Heart left ventricle (tissue), 16 donors: ENCODE measurements at regions not wholly inside any gene's neighbourhood (a gene's known extent, or its start where the extent isn't known, plus 50 kb on each side); places are given as distances from the start of the nearest gene placed in this dataset.

Experiments
- ATAC-seq, 4 donors: fragments of 200-7000 bp; cut with Tn5 transposase; one replicate each; pipeline ENCODE4 v1.9.1; 2020 to 2022; ENCODE audit warnings: moderate library complexity in 4 of 4, mild to moderate bottlenecking in 3 of 4, moderate number of reproducible peaks in 1 of 4
- DNase-seq, 5 donors: peaks; one replicate each; pipeline ENCODE4 v3.0.0-alpha.2; 2020
- H3K27ac ChIP-seq, 12 donors: fragments of 200-600 bp; sonication (generic) in 4 of 12; one replicate each; pipeline versions ENCODE4 v1.5.0 to v1.8.0; 2016 to 2022; ENCODE audit warnings: mild to moderate bottlenecking in 2 of 12
- H3K27me3 ChIP-seq, 9 donors: fragments of 200-600 bp; sonication (generic) in 2 of 9; one replicate each; pipeline versions ENCODE4 v1.5.1 to v1.8.0; 2016 to 2022; ENCODE audit warnings: mild to moderate bottlenecking in 3 of 9
- H3K36me3 ChIP-seq, 9 donors: fragments of 200-600 bp; sonication (generic) in 2 of 9; one replicate each; pipeline versions ENCODE4 v1.5.0 to v1.8.0; 2018 to 2022; ENCODE audit warnings: mild to moderate bottlenecking in 2 of 9
- H3K4me1 ChIP-seq, 12 donors: fragments of 200-600 bp; sonication (generic) in 4 of 12; one replicate each; pipeline versions ENCODE4 v1.5.0 to v1.8.0; 2016 to 2022; ENCODE audit warnings: mild to moderate bottlenecking in 3 of 12
- H3K4me3 ChIP-seq, 12 donors: fragments of 200-600 bp; sonication (generic) in 4 of 12; one replicate each; pipeline versions ENCODE4 v1.5.0 to v1.8.0; 2017 to 2022; ENCODE audit warnings: mild to moderate bottlenecking in 9 of 12, moderate library complexity in 4 of 12
- H3K9me3 ChIP-seq, 12 donors: fragments of 200-600 bp; sonication (generic) in 4 of 12; one replicate each; pipeline versions ENCODE4 v1.5.0 to v1.8.0; 2016 to 2022; ENCODE audit warnings: mild to moderate bottlenecking in 1 of 12
- POLR2A ChIP-seq, 2 donors: fragments of 450-650 bp; IDR thresholded peaks; one replicate each; pipeline ENCODE4 v1.6.1; 2017; ENCODE audit warnings: antibody characterized with exemption in 2 of 2, mild to moderate bottlenecking in 2 of 2, moderate library complexity in 2 of 2
- WGBS, 4 donors: extraction: QIAGEN DNeasy Blood & Tissue Kit in 2 of 4; methylation state at CpG; one replicate each; pipeline versions ENCODE4 v1.1.5 to v1.1.7; 2013 to 2018; 5-methylcytosine and 5-hydroxymethylcytosine counted together
- intact Hi-C, 10 donors: fragments of 100-400 bp; cut with DNase I; formaldehyde crosslinking; loops; one replicate each; pipeline versions ENCODE4 v1.11.1 to v1.14.2; 2022
- TF ChIP-seq, protein P1 (sequence below), 12 donors: fragments of 200-600 bp; sonication (generic) in 4 of 12; IDR thresholded peaks; one replicate each; pipeline versions ENCODE4 v1.5.0 to v1.8.0; 2018 to 2022; ENCODE audit warnings: antibody characterized with exemption in 12 of 12, mild to moderate bottlenecking in 5 of 12
- donor health status: ischemic (EF 13 %, LVEDD 7.1; RV severe dilation, severe dysfunction).
- donor health status: healthy with polysubstance abuse.
- donor health status: DM: no; HTN: yes; CAD: no.
- donor health status: DM: no; HTN: no; CAD: no.
- donor health status: ischemic (EF 25% LVEDD 6.9; RV normal size, moderate dysfunction).
- donor health status: ischemic (EF 25% LVEDD 5.7; RV mildly dilated, moderate dysfunction).
- donor health status: healthy.
- donor health status: DM: yes; HTN: yes; CAD: no.
- donor health status: ischemic (EF 35%, LVEDD 5.7; RV mildly dilated, moderate dysfunction).
- donor health status: nonischemic (EF 11% LVEDD 7.7; RV severe dilation, severe dysfunction).
- donor health status: DM: yes; HTN: yes; CAD: no.
- donor health status: PGD.
- donor health status: ischemic (EF 29% LVEDD 5.4; RV normal size, mild dysfunction).
- donor health status: nonischemic (EF 23%, LVEDD 6.1; RV moderate dilation, normal function).

GRCh38 chrX:39767446-39767845, 330.3 kb downstream of the BCOR start:
- H3K4me1 ChIP-seq, result peaks cover 0 to 18% (median 6%) of the 10 kb centered on the region in 12 donors
- intact Hi-C loops, result no loop called here
- WGBS, 4 donors, result 61 to 82% (median 65%) methylated on average over 9 of the region's 9 CpGs
- H3K9me3 ChIP-seq, result no peaks in the 10 kb centered on the region
- peak overlapping the region in 1 of 12 donors; percentile 26 for H3K27ac ChIP-seq
- no peak for TF ChIP-seq POLR2A (IDR thresholded peaks at IDR 0.05)
- TF ChIP-seq, protein P1, sequence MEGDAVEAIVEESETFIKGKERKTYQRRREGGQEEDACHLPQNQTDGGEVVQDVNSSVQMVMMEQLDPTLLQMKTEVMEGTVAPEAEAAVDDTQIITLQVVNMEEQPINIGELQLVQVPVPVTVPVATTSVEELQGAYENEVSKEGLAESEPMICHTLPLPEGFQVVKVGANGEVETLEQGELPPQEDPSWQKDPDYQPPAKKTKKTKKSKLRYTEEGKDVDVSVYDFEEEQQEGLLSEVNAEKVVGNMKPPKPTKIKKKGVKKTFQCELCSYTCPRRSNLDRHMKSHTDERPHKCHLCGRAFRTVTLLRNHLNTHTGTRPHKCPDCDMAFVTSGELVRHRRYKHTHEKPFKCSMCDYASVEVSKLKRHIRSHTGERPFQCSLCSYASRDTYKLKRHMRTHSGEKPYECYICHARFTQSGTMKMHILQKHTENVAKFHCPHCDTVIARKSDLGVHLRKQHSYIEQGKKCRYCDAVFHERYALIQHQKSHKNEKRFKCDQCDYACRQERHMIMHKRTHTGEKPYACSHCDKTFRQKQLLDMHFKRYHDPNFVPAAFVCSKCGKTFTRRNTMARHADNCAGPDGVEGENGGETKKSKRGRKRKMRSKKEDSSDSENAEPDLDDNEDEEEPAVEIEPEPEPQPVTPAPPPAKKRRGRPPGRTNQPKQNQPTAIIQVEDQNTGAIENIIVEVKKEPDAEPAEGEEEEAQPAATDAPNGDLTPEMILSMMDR (IDR thresholded peaks at IDR 0.05), result no peak
- peaks cover 0 to 11% (median 0%) of the 10 kb centered on the region in 9 donors for H3K27me3 ChIP-seq
- no peaks in the 10 kb centered on the region for H3K36me3 ChIP-seq
- H3K4me3 ChIP-seq, result no peak overlapping the region
- ATAC-seq (peak in 2 of 4 donors; percentile 41 to 44), DNase-seq (no peak)

GRCh38 chrX:39769748-39770147, 328.0 kb downstream of the BCOR start:
- TF ChIP-seq POLR2A (IDR thresholded peaks at IDR 0.05), result no peak
- TF ChIP-seq, protein P1 (IDR thresholded peaks at IDR 0.05), result no peak
- H3K36me3 ChIP-seq, result no peaks in the 10 kb centered on the region
- H3K27me3 ChIP-seq, result peaks cover 0 to 14% (median 0%) of the 10 kb centered on the region in 9 donors
- no peak overlapping the region for H3K4me3 ChIP-seq
- H3K9me3 ChIP-seq, result no peaks in the 10 kb centered on the region
- DNase-seq, result no peak
- WGBS, 4 donors, result 84 to 96% (median 91%) methylated on average over 7 of the region's 7 CpGs
- no peak overlapping the region for H3K27ac ChIP-seq
- intact Hi-C loops, result no loop called here
- no peak for ATAC-seq
- peaks cover 0 to 20% (median 6%) of the 10 kb centered on the region in 12 donors for H3K4me1 ChIP-seq

DNA sequence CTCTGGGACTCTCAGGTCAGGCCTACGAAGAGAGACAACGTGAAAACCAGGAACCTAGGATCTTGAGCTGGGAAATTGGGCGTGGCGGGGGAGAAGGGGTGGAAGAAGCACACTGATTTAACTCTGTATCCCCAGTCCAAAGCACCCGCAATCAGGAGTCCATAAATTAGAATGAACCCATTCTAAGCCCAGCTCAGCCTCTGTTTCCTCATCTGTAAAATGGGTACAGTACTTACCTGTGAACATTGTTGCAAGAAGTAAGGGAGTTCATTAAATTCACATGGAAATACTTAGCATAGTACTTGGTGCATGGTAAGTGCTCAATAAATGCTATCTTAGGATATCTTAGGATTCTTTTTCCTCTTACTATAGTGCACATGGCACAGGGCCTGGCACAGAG, 326.7 kb downstream of the BCOR start:
- DNase-seq, result no peak
- TF ChIP-seq POLR2A (IDR thresholded peaks at IDR 0.05), result no peak
- TF ChIP-seq, protein P1 (IDR thresholded peaks at IDR 0.05), result no peak
- WGBS, 4 donors, result 86 to 99% (median 93%) methylated on average over 5 of the region's 5 CpGs

GRCh38 chrX:39772057-39772832, 325.5 kb downstream of the BCOR start:
- peaks cover 0 to 19% (median 6%) of the 10 kb centered on the region in 12 donors for H3K4me1 ChIP-seq
- TF ChIP-seq, protein P1 (IDR thresholded peaks at IDR 0.05), result no peak
- no peak for TF ChIP-seq POLR2A (IDR thresholded peaks at IDR 0.05)
- H3K27ac ChIP-seq, result peak overlapping the region in 10 of 12 donors; percentile 22 to 75 (median 57)
- intact Hi-C loops, result no loop called here
- peak in 1 of 5 donors; percentile 43 for DNase-seq
- H3K9me3 ChIP-seq, result no peaks in the 10 kb centered on the region
- ATAC-seq, result peak in 3 of 4 donors; percentile 54 to 67 (median 65)
- no peaks in the 10 kb centered on the region for H3K36me3 ChIP-seq
- H3K4me3 ChIP-seq, result no peak overlapping the region
- 24 to 39% (median 36%) methylated on average over 21 of the region's 21 CpGs for WGBS, 4 donors
- H3K27me3 ChIP-seq, result peaks cover 0 to 14% (median 0%) of the 10 kb centered on the region in 9 donors

More for the DNA sequence above, 326.7 kb downstream of the BCOR start:
- intact Hi-C loops, result no loop called here
- no peak overlapping the region for H3K4me3 ChIP-seq
- H3K27me3 ChIP-seq, result peaks cover 0 to 14% (median 0%) of the 10 kb centered on the region in 9 donors
- H3K36me3 ChIP-seq, result no peaks in the 10 kb centered on the region
- H3K27ac ChIP-seq, result no peak overlapping the region
- ATAC-seq, result no peak
- peaks cover 0 to 20% (median 6%) of the 10 kb centered on the region in 12 donors for H3K4me1 ChIP-seq
- no peaks in the 10 kb centered on the region for H3K9me3 ChIP-seq
